ENCODE measurements at regions not wholly inside any gene's neighbourhood (a gene's known extent, or its start where the extent isn't known, plus 50 kb on each side); places are given as distances from the start of the nearest gene placed in this dataset.

GRCh38 chr6:4560221-4561077 is 215.8 kb upstream of the CDYL start (continued):
- no peak for TF ChIP-seq ZNF407 (IDR thresholded peaks at IDR 0.05; ENCODE audit: low read depth)

Measured in K562 (cell line).